Choroid plexus epithelial cell (primary cell): ENCODE measurements at regions not wholly inside any gene's neighbourhood (a gene's known extent, or its start where the extent isn't known, plus 50 kb on each side); places are given as distances from the start of the nearest gene placed in this dataset.
A peak's percentile ranks its signal among the peaks of the same experiment; 100 is the strongest.

Experiments used
- DNase-seq: peaks from one replicate; pipeline ENCODE4 v3.0.0-alpha.2; 2010; ENCODE audit warnings: low read depth
- H3K4me3 ChIP-seq: 2 replicates; pipeline ENCODE4 v1.5.1; 2011; ENCODE audit warnings: low read depth, mild to moderate bottlenecking, control low read depth, low read length, moderate library complexity
- TF ChIP-seq, protein P1 (sequence below): conservative IDR thresholded peaks from 2 replicates; pipeline ENCODE4 v1.5.1; 2011; ENCODE audit warnings: low read depth, mild to moderate bottlenecking, control low read depth, inconsistent platforms, low read length, moderate library complexity

DNA sequence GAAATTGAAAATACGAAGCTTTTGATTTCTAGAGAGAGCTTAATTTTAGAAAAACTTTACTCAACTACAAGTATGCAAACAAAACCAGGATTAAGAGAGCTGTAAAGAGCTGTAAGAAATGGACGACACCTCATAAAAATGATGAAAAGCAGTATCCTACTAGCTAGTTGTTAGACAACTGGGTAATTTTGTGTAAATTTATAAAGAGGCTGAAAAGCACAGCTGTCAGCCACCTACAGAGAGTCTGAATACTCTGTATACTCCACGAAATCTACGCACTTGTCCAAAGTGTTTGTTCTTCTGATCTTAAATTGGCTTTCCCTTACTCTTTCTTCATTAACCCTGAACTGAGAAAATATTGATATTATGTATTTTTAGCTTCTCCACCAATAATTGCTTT lies 808.4 kb upstream of the EPHA7 start:
- H3K4me3 ChIP-seq = no peak overlapping the region
- no peak for DNase-seq
- TF ChIP-seq, protein P1, sequence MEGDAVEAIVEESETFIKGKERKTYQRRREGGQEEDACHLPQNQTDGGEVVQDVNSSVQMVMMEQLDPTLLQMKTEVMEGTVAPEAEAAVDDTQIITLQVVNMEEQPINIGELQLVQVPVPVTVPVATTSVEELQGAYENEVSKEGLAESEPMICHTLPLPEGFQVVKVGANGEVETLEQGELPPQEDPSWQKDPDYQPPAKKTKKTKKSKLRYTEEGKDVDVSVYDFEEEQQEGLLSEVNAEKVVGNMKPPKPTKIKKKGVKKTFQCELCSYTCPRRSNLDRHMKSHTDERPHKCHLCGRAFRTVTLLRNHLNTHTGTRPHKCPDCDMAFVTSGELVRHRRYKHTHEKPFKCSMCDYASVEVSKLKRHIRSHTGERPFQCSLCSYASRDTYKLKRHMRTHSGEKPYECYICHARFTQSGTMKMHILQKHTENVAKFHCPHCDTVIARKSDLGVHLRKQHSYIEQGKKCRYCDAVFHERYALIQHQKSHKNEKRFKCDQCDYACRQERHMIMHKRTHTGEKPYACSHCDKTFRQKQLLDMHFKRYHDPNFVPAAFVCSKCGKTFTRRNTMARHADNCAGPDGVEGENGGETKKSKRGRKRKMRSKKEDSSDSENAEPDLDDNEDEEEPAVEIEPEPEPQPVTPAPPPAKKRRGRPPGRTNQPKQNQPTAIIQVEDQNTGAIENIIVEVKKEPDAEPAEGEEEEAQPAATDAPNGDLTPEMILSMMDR = no peak

DNA sequence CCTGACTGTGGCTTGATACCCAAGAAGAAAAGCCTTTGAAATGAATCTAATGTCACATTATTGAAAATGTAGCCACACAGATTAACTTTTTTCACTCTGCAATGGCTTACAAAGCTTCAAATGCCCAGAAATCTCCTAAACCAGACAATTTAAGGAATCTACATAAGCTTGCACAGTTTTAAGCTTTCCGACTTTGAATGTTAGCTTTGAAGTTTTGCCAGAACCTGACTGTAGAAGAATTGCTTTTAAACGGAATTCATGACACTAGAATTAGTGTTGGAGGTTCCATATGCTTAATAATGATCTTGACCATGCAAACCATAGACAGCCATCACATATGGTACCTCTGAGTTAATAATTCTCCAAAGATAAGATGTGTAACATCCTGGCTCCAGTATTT lies 798.5 kb upstream of the EPHA7 start:
- peak; percentile 1 for DNase-seq
- TF ChIP-seq, protein P1 = no peak
- no peak overlapping the region for H3K4me3 ChIP-seq

DNA sequence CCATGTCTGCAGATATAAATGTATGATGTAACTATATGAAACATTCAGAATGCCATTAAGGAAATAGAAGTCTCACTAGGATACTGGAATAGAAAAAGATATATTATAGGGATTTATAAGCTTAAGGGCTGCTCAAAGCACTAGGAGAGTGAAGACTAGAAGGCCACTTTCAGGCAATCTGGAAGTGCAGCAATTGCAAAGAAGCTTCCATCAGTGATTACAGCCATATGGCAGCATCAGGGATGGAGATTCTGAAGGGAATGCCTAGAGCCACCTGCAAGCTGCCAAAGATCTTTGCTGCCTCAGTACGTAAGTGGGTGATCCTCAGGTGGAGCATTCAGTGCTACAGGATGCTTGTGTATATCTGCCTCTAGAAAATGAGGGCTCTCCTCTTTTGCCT lies 796.2 kb upstream of the EPHA7 start:
- TF ChIP-seq, protein P1 = no peak
- DNase-seq = no peak
- no peak overlapping the region for H3K4me3 ChIP-seq

DNA sequence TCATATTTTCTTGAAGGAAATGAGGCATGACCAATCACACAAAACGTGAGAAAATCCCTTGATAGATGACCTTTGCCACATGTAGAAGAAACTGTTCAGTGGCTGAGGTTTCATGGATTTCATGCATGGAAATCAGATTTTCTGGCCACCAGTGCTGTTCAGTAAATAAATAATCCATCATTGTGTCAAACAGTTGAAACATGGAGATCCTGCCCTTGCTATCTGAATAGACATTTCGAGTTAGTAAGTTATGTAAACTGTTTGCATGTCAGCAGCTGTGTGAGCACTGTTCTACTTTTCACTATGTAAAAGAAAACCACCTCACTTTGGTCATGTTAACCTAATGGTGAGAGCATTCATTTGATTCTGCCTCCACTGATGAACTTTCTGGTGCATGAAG lies 793.9 kb upstream of the EPHA7 start:
- H3K4me3 ChIP-seq = no peak overlapping the region
- TF ChIP-seq, protein P1 = no peak
- DNase-seq = no peak

DNA sequence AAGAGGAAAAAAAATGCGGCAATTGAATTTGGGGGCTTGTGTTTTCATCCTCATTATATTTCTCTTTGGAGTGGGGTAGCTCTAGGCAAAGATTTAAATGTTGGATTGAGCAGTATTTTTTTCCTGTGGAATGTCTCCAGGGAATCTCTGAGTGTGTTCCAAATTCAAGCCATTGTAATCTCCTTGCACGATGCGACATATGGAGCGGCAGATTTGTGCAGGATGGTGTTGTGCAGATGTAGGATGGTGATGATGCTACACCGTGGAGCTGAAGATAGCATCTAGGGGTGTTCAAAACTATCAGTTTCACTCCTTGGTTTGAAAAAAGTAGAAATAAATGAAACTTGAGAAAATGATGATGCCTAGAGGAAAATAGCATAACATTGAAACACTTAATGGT lies 777.5 kb upstream of the EPHA7 start:
- H3K4me3 ChIP-seq = no peak overlapping the region
- TF ChIP-seq, protein P1 = no peak
- DNase-seq = no peak

DNA sequence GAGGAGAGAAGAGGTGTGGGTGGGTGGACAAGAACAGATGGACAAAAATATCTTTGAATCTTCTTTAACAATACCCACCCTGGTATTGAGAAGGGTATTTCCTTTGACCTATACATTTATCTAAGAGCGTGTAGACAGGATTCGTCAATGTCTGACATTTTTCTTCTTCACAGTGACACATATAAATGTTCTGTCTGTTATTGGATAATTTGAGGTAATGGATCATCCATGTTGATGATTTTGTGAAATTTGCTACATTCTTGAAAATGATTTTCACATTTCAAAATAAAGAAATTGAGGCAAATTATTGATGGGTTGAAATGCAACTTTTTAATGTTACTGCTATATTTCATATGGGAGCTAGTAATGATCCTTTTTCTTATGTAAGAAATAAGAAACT lies 770.7 kb upstream of the EPHA7 start:
- no peak overlapping the region for H3K4me3 ChIP-seq
- DNase-seq = no peak
- TF ChIP-seq, protein P1 = no peak

DNA sequence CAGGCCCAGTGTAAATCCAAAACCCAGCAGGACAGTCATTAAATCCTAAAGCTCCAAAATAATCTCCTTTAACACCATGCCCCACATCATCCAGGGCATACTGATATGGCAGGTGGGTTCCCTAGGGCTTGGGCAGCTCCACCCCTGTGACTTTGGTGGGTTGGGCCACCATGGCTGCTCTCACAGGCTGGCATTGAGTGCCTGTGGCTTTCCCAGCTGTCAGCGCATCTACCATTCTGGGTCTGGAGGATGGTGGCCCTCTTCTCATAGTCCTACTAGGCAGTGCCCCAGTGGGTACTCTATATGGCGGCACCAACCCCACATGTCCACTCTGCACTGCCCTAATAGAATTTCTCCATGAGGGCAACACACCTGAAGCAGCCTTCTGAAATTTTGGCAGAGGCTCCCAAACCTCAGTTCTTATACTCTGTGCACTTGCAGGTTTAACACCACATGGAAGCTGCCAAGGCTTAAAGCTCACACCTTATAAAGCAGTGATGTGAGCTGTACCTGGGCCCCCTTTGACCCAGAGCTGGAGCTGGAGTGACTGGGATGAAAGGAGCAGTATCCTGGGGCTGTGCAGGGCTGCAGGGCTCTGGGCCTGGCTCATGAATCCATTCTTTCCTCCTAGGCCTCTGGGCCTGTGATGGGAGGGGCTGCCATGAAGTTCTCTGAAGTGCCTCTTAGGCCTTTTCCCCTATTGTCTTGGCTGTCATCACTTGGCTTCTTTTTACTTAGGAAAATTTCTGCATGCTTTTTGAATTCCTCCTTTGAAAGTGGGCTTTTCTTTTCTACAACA lies 765.5 kb upstream of the EPHA7 start:
- DNase-seq = no peak
- TF ChIP-seq, protein P1 = no peak
- no peak overlapping the region for H3K4me3 ChIP-seq
